ENCODE measurements at regions not wholly inside any gene's neighbourhood (a gene's known extent, or its start where the extent isn't known, plus 50 kb on each side); places are given as distances from the start of the nearest gene placed in this dataset.

DNA sequence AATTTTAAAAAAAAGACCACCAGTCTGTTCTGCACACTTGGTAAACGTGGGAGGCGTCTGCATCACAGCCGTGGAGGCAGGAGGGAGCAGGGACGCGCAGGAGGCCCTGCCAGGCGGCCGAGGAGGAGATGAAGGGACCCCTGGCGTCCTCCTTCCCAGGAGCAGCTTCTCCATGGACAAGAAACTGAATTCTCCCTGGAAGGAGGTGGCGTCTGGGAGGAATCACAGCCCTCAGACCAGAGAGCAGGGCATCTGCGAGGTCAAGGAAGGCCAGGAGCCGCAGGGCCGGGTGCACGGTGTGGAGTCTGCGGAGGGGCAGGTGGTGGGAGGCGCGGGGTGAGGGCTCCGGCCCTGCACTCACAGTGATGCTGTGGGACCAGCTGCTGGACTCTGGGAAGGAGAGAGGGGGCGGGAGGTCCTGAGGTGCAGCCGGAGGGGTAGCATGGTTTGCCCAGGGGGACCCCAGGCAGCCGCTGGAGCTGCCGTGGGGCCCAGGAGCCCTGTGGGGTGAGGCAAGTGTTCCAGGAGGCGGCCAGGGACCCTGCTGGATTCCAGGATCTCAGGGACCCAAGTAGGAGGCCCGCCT, 73.5 kb upstream of the GALNT9 start:
- no peak for DNase-seq (ENCODE audit: extremely low read depth, low read depth)
- TF ChIP-seq, protein P1, sequence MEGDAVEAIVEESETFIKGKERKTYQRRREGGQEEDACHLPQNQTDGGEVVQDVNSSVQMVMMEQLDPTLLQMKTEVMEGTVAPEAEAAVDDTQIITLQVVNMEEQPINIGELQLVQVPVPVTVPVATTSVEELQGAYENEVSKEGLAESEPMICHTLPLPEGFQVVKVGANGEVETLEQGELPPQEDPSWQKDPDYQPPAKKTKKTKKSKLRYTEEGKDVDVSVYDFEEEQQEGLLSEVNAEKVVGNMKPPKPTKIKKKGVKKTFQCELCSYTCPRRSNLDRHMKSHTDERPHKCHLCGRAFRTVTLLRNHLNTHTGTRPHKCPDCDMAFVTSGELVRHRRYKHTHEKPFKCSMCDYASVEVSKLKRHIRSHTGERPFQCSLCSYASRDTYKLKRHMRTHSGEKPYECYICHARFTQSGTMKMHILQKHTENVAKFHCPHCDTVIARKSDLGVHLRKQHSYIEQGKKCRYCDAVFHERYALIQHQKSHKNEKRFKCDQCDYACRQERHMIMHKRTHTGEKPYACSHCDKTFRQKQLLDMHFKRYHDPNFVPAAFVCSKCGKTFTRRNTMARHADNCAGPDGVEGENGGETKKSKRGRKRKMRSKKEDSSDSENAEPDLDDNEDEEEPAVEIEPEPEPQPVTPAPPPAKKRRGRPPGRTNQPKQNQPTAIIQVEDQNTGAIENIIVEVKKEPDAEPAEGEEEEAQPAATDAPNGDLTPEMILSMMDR (IDR thresholded peaks at IDR 0.05; ENCODE audit: low read depth, low read length, missing control alignments), result no peak
- H3K4me3 ChIP-seq (replicated peaks; ENCODE audit: low read depth, low read length), result no peak overlapping the region

DNA sequence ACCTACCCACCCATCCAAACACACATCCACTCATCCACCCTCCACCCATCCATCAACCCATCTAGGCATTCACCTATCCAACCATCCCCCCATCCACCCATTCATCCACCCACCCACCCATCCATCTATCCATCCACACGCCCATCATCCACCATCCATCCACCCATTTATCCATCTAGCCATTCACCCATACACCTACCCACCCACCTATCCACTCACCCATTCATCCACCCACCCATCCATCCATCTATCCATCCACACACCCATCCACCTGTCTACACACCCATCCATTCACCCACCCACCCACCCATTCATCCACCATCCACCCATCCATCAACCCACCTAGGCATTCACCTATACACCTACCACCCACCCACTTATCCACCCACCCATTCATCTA, 72.6 kb upstream of the GALNT9 start:
- no peak overlapping the region for H3K4me3 ChIP-seq (replicated peaks; ENCODE audit: low read depth, low read length)
- no peak for DNase-seq (ENCODE audit: extremely low read depth, low read depth)
- TF ChIP-seq, protein P1 (IDR thresholded peaks at IDR 0.05; ENCODE audit: low read depth, low read length, missing control alignments), result no peak

DNA sequence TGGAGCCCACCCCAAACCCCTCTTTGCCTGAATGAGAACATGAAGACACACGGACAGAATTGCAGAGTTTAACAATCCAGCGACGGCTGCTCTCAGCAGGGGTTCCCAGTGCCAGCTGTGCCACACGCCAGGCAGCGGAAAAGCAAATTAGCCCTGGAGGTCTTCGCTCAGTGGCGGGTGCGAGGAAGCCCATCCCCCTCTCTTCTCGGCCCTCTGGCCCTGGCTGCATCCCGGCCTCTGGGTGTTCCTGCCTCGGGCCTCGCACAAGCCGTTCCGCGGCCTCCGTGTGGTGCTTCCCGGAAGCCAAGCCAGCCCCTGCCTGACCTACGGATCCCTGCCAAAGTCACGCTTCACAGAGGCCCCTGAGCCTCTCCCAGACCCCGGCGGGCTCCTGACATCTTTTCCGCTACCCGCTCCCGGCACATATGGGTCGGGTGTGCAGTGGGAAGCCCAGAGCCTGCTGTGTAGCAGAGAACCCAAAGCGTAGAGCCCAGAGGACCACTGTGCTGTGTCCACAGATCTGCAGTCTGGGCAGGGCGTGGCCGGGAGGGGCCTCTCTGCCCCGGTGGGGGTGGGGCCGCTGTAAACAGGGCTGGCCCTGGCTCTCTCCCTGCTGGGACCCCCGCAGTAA, 70.7 kb upstream of the GALNT9 start:
- no peak overlapping the region for H3K4me3 ChIP-seq (replicated peaks; ENCODE audit: low read depth, low read length)
- TF ChIP-seq, protein P1 (IDR thresholded peaks at IDR 0.05; ENCODE audit: low read depth, low read length, missing control alignments), result no peak
- no peak for DNase-seq (ENCODE audit: extremely low read depth, low read depth)

DNA sequence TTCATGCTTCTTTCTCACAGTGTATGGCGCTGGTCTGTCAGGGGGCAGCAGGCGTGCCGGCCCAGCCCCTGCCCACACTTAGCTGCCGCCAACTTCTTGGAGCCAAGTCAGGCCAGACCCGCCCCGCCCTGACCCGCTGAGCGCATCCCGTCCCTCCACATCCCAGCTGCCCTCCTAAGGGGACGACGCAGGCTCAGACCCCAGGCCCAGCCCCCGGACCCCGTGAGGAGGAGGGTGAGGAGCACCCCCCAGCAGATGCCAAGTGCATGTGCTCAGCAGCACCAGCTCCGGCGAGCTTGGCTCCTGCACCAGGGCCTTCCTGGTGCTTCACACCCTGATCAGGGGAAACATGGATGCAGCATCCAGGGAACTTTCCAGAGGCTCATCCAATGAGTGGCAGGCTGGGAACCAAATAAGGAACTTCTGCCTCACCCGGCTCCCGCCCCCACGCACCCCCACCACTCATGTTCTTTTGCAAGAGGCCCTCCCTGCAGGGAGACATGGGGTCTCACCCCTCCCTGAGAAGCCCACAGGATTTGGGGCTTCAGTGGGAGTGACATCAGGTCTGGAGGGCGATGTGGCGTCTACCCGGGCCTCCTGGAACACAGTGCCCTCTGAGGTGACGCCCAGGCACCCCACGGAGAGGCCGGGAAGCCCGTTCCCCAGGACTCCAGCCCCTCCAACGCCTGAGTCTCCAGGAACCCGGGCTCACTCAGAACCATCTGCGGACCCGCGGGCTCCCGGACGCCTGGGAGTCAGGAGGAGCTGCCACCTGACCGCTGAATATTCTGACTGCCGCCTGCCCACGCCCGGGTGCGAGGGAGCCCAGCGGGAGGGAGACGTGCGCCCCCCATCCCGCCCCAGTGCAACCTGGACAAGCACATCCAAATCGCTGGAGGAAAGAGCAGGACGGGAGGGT, 70.0 kb upstream of the GALNT9 start:
- H3K4me3 ChIP-seq (replicated peaks; ENCODE audit: low read depth, low read length), result no peak overlapping the region
- TF ChIP-seq, protein P1 (IDR thresholded peaks at IDR 0.05; ENCODE audit: low read depth, low read length, missing control alignments), result no peak
- DNase-seq (ENCODE audit: extremely low read depth, low read depth), result no peak

DNA sequence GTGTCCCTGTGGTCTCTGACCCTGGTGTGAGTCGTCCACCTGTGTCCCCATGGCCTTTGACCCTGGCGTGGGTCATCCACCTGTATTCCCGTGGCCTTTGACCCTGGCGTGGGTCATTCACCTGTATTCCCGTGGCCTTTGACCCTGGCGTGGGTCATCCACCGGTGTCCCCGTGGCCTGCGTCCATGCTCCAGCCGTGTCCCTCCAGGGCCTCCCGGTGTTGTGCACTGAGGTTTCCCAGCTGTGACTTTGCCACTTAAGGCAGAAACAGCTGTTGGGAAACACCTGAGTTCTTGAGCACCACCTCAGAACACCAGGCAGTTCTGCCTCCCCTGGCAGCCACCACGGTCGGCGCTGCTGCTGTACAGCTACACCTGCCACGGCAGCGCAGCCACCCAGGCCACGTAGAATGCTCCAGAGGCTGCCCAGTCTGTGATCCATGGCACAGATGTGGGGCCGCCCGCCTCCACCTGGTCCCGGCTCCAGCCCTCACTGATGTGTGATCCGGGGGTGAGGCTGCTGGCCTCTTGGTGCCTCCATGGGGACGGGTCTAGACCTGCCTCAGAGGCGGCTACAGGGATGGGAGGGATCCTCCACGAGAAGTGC, 69.1 kb upstream of the GALNT9 start:
- TF ChIP-seq, protein P1 (IDR thresholded peaks at IDR 0.05; ENCODE audit: low read depth, low read length, missing control alignments), result no peak
- no peak for DNase-seq (ENCODE audit: extremely low read depth, low read depth)
- no peak overlapping the region for H3K4me3 ChIP-seq (replicated peaks; ENCODE audit: low read depth, low read length)

DNA sequence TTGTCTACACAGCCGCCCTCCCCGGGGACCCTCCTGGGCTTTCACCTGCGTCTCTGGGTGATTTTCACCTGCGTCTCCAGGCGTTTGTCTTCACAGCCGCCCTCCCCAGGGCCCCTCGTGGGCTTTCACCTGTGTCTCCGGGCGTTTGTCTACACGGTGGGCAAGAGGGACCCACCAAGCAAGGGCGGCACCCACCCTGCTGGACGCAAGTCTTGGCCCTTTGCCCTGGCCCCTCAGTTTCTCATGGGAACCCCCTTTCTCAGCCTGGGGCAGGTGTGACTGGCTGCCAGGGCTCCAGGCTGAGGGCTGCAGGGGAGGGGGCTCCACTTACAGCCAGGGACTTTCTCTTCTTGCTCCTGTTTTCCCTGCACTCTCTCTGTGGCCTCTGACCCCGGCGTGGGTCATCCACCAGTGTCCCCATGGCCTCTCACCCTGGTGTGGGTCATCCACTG, 68.6 kb upstream of the GALNT9 start:
- no peak for DNase-seq (ENCODE audit: extremely low read depth, low read depth)
- H3K4me3 ChIP-seq (replicated peaks; ENCODE audit: low read depth, low read length), result no peak overlapping the region
- TF ChIP-seq, protein P1 (IDR thresholded peaks at IDR 0.05; ENCODE audit: low read depth, low read length, missing control alignments), result no peak

Data from HFF-Myc (cell line).